Tibial nerve (tissue), 4 donors: ENCODE measurements at regions not wholly inside any gene's neighbourhood (a gene's known extent, or its start where the extent isn't known, plus 50 kb on each side); places are given as distances from the start of the nearest gene placed in this dataset.

Experiments used
- DNase-seq, 2 donors: peaks; one replicate each; pipeline ENCODE4 v3.0.0-alpha.2; 2019; ENCODE audit warnings: low spot score in 2 of 2
- H3K27ac ChIP-seq, 4 donors: fragments of 200-600 bp; sonication (generic) in 3 of 4; one replicate each; pipeline ENCODE4 v1.5.1; 2017 to 2019; ENCODE audit warnings: mild to moderate bottlenecking in 1 of 4
- H3K27me3 ChIP-seq, 2 donors: fragments of 200-600 bp; sonication (generic) in 1 of 2; one replicate each; pipeline versions ENCODE4 v1.5.1 to v1.6.0; 2017 to 2019
- H3K36me3 ChIP-seq, 3 donors: fragments of 200-600 bp; sonication (generic); one replicate each; pipeline ENCODE4 v1.5.1; 2018 to 2019
- H3K4me1 ChIP-seq, 4 donors: fragments of 200-600 bp; sonication (generic) in 3 of 4; one replicate each; pipeline ENCODE4 v1.5.1; 2017 to 2019
- H3K4me3 ChIP-seq, 4 donors: fragments of 200-600 bp; sonication (generic) in 3 of 4; one replicate each; pipeline ENCODE4 v1.5.1; 2017 to 2019; ENCODE audit warnings: mild to moderate bottlenecking in 1 of 4, moderate library complexity in 1 of 4
- H3K9me3 ChIP-seq, 4 donors: fragments of 200-600 bp; sonication (generic) in 3 of 4; one replicate each; pipeline ENCODE4 v1.5.1; 2017 to 2019
- EP300 ChIP-seq, 2 donors: sonication (generic); formaldehyde crosslinking; IDR thresholded peaks; one replicate each; pipeline ENCODE4 v1.6.1; 2017; ENCODE audit warnings: antibody characterized with exemption in 2 of 2, mild to moderate bottlenecking in 1 of 2
- POLR2A ChIP-seq, 2 donors: fragments of 450-650 bp; IDR thresholded peaks; one replicate each; pipeline ENCODE4 v1.6.1; 2017; ENCODE audit warnings: antibody characterized with exemption in 2 of 2, mild to moderate bottlenecking in 2 of 2, moderate library complexity in 2 of 2
- WGBS, 2 donors: methylation state at CpG; one replicate each; pipeline ENCODE4 v1.1.5; 2018; 5-methylcytosine and 5-hydroxymethylcytosine counted together
- TF ChIP-seq, protein P1 (sequence below), 5 experiments: fragments of 200-600 bp in 3 of 5; fragments of 450-650 bp in 2 of 5; sonication (generic) in 3 of 5; IDR thresholded peaks; one replicate each; pipeline ENCODE4 v1.5.1; 2016 to 2019; ENCODE audit warnings: antibody characterized with exemption in 5 of 5, mild to moderate bottlenecking in 3 of 5, moderate library complexity in 2 of 5

DNA sequence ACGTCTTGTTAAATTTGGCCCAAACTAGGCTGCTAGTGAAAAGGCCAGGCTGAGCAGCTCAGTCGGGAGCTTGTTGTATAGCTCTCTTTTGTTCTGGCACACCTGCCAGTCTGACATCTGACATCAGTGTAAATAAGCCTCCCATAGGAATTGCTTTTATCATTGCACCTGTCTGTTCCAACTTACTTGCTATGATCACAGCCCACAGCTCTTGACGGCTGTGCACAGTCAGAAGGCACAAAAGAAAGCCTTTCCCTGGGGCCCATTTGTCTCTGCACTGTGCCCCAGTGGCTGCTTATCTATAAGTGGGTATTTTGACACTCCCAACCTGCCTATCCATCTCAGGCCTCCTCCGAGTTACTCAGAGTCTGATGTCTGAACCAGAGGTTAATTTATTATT is 324.5 kb downstream of the NUAK1 start:
- H3K27ac ChIP-seq: no peak overlapping the region
- H3K9me3 ChIP-seq: no peaks in the 10 kb centered on the region
- H3K36me3 ChIP-seq: no peaks in the 10 kb centered on the region
- TF ChIP-seq EP300 (IDR thresholded peaks at IDR 0.05) (no peak), POLR2A (IDR thresholded peaks at IDR 0.05) (no peak)
- TF ChIP-seq, protein P1, sequence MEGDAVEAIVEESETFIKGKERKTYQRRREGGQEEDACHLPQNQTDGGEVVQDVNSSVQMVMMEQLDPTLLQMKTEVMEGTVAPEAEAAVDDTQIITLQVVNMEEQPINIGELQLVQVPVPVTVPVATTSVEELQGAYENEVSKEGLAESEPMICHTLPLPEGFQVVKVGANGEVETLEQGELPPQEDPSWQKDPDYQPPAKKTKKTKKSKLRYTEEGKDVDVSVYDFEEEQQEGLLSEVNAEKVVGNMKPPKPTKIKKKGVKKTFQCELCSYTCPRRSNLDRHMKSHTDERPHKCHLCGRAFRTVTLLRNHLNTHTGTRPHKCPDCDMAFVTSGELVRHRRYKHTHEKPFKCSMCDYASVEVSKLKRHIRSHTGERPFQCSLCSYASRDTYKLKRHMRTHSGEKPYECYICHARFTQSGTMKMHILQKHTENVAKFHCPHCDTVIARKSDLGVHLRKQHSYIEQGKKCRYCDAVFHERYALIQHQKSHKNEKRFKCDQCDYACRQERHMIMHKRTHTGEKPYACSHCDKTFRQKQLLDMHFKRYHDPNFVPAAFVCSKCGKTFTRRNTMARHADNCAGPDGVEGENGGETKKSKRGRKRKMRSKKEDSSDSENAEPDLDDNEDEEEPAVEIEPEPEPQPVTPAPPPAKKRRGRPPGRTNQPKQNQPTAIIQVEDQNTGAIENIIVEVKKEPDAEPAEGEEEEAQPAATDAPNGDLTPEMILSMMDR (IDR thresholded peaks at IDR 0.05): no peak
- no peak for DNase-seq
- H3K4me3 ChIP-seq: no peak overlapping the region
- peaks cover 0 to 7% (median 2%) of the 10 kb centered on the region in 4 donors for H3K4me1 ChIP-seq
- no peaks in the 10 kb centered on the region for H3K27me3 ChIP-seq
- WGBS, 2 donors: 73 to 81% methylated on average over 4 of the region's 4 CpGs

DNA sequence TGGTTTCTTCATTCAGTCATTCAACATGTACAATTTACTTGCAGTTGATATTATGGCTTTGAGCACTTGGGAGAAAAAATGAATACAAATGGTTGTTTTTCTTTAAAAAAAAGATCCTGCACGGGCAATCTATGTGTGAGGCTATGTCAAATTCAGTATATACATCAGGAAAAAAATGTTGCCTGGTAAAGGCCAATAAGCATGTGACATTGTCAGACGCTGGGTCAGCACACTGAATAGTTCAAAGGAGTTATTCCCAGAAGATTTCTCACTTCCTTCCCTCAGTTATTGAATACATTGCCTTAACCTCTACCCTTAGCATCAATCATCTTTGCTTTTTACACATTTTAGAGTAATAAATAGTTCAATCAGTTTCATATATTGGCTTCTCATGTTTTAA is 319.2 kb downstream of the NUAK1 start:
- 60 to 65% methylated on average over 2 of the region's 2 CpGs for WGBS, 2 donors
- no peaks in the 10 kb centered on the region for H3K27me3 ChIP-seq
- no peak for TF ChIP-seq EP300 (IDR thresholded peaks at IDR 0.05)
- TF ChIP-seq, protein P1 (IDR thresholded peaks at IDR 0.05): no peak
- no peak for TF ChIP-seq POLR2A (IDR thresholded peaks at IDR 0.05)
- H3K4me1 ChIP-seq: peaks cover 0 to 39% (median 15%) of the 10 kb centered on the region in 4 donors
- DNase-seq: no peak
- no peaks in the 10 kb centered on the region for H3K9me3 ChIP-seq
- H3K4me3 ChIP-seq: no peak overlapping the region
- H3K27ac ChIP-seq: no peak overlapping the region
- no peaks in the 10 kb centered on the region for H3K36me3 ChIP-seq

GRCh38 chr12:105820429-105821125 is 318.2 kb downstream of the NUAK1 start:
- no peaks in the 10 kb centered on the region for H3K36me3 ChIP-seq
- TF ChIP-seq, protein P1 (IDR thresholded peaks at IDR 0.05): no peak
- peak; percentile 64 to 92 for TF ChIP-seq EP300 (IDR thresholded peaks at IDR 0.05)
- H3K4me3 ChIP-seq: no peak overlapping the region
- H3K27me3 ChIP-seq: no peaks in the 10 kb centered on the region
- peak overlapping the region in 2 of 4 donors; percentile 49 to 73 for H3K27ac ChIP-seq
- H3K9me3 ChIP-seq: no peaks in the 10 kb centered on the region
- 22 to 26% methylated on average over 5 of the region's 5 CpGs for WGBS, 2 donors
- DNase-seq: peak; percentile 33 to 78
- peaks cover 0 to 39% (median 15%) of the 10 kb centered on the region in 4 donors for H3K4me1 ChIP-seq

- 64 to 68% methylated on average over 11 of the region's 11 CpGs for WGBS, 2 donors
- peak overlapping the region in 1 of 4 donors; percentile 24 for H3K27ac ChIP-seq
Measured at GRCh38 chr12:105822131-105823105, 316.3 kb downstream of the NUAK1 start.

More at GRCh38 chr12:105822131-105823105, 316.3 kb downstream of the NUAK1 start:
- no peaks in the 10 kb centered on the region for H3K27me3 ChIP-seq
- H3K4me1 ChIP-seq: peaks cover 0 to 39% (median 15%) of the 10 kb centered on the region in 4 donors
- DNase-seq: no peak
- no peak overlapping the region for H3K4me3 ChIP-seq
- H3K9me3 ChIP-seq: no peaks in the 10 kb centered on the region
- H3K36me3 ChIP-seq: no peaks in the 10 kb centered on the region
- TF ChIP-seq, protein P1 (IDR thresholded peaks at IDR 0.05): no peak
- TF ChIP-seq POLR2A (IDR thresholded peaks at IDR 0.05): no peak
- TF ChIP-seq EP300 (IDR thresholded peaks at IDR 0.05): no peak
